Prostate gland (tissue), 2 donors: ENCODE measurements at regions not wholly inside any gene's neighbourhood (a gene's known extent, or its start where the extent isn't known, plus 50 kb on each side); places are given as distances from the start of the nearest gene placed in this dataset.

Source experiments
- DNase-seq: peaks from one replicate; pipeline ENCODE4 v3.0.0-alpha.2; 2019; ENCODE audit warnings: low spot score
- H3K27ac ChIP-seq, 2 donors: fragments of 200-600 bp; sonication (generic); 2 replicates each; pipeline ENCODE4 v1.5.1; 2017 to 2019
- H3K27me3 ChIP-seq: fragments of 200-600 bp; sonication (generic); replicated peaks from 2 replicates; pipeline ENCODE4 v1.5.1; 2019; ENCODE audit not compliant: insufficient read depth
- H3K36me3 ChIP-seq, 2 donors: fragments of 200-600 bp; sonication (generic); 1 replicate in 1 of 2; 2 replicates in 1 of 2; pipeline versions ENCODE4 v1.5.1 to v1.8.1; 2017 to 2019
- H3K4me1 ChIP-seq: fragments of 200-600 bp; sonication (generic); replicated peaks from 2 replicates; pipeline ENCODE4 v1.5.1; 2019
- H3K4me3 ChIP-seq, 2 donors: fragments of 200-600 bp; sonication (generic); 2 replicates each; pipeline ENCODE4 v1.5.1; 2017 to 2019
- H3K9me3 ChIP-seq: fragments of 200-600 bp; sonication (generic); 2 replicates; pipeline ENCODE4 v1.5.1; 2017
- CTCF ChIP-seq, 4 experiments: fragments of 200-600 bp in 2 of 4; fragments of 450-650 bp in 2 of 4; sonication (generic) in 2 of 4; IDR thresholded peaks; 1 replicate in 3 of 4; 2 replicates in 1 of 4; pipeline ENCODE4 v1.5.1; 2016 to 2019; ENCODE audit warnings: antibody characterized with exemption in 4 of 4, mild to moderate bottlenecking in 2 of 4, moderate library complexity in 2 of 4
- POLR2A ChIP-seq: fragments of 450-650 bp; IDR thresholded peaks from one replicate; pipeline ENCODE4 v1.6.1; 2016; ENCODE audit warnings: antibody characterized with exemption, mild to moderate bottlenecking
- POLR2AphosphoS5 ChIP-seq: sonication (generic); formaldehyde crosslinking; IDR thresholded peaks from one replicate; pipeline ENCODE4 v1.6.1; 2017; ENCODE audit warnings: antibody characterized with exemption
- WGBS: methylation state at CpG from one replicate; pipeline ENCODE4 v1.1.5; 2018; 5-methylcytosine and 5-hydroxymethylcytosine counted together
- intact Hi-C: fragments of 100-400 bp; cut with DNase I; formaldehyde crosslinking; loops from one replicate; pipeline ENCODE4 v1.14.2; 2022

GRCh38 chr7:80288175-80289122 is 153.8 kb downstream of the GNAI1 start:
- Histone ChIP-seq H3K27me3 (no peaks in the 10 kb centered on the region), H3K9me3 (no peaks in the 10 kb centered on the region), H3K27ac (no peak overlapping the region), H3K36me3 (no peaks in the 10 kb centered on the region), H3K4me1 (no peaks in the 10 kb centered on the region), H3K4me3 (no peak overlapping the region)
- intact Hi-C loops: no loop called here
- no peak for DNase-seq
- 88% methylated on average over 4 of the region's 4 CpGs for WGBS
- TF ChIP-seq POLR2AphosphoS5: no peak
- no peak for TF ChIP-seq CTCF (IDR thresholded peaks at IDR 0.05)

GRCh38 chr7:80287400-80288174 is 153.0 kb downstream of the GNAI1 start:
- intact Hi-C loops: no loop called here
- Histone ChIP-seq H3K9me3 (no peaks in the 10 kb centered on the region), H3K27ac (no peak overlapping the region), H3K27me3 (no peaks in the 10 kb centered on the region), H3K4me1 (no peaks in the 10 kb centered on the region), H3K36me3 (no peaks in the 10 kb centered on the region), H3K4me3 (no peak overlapping the region)
- WGBS: 93% methylated on average over 2 of the region's 2 CpGs
- TF ChIP-seq POLR2AphosphoS5 (no peak), POLR2A (no peak), CTCF (IDR thresholded peaks at IDR 0.05) (no peak)
- DNase-seq: no peak

- no peak for TF ChIP-seq POLR2AphosphoS5
- TF ChIP-seq CTCF (IDR thresholded peaks at IDR 0.05): no peak
- TF ChIP-seq POLR2A: no peak
- Histone ChIP-seq H3K36me3 (no peaks in the 10 kb centered on the region), H3K4me1 (no peaks in the 10 kb centered on the region), H3K27me3 (no peaks in the 10 kb centered on the region), H3K9me3 (no peaks in the 10 kb centered on the region), H3K27ac (no peak overlapping the region), H3K4me3 (no peak overlapping the region)
- WGBS: 91% methylated on average over 2 of the region's 2 CpGs
- no peak for DNase-seq
- intact Hi-C loops: no loop called here
Measured at GRCh38 chr7:80286611-80287010, 152.0 kb downstream of the GNAI1 start.

- Histone ChIP-seq H3K9me3 (no peaks in the 10 kb centered on the region), H3K4me3 (no peak overlapping the region), H3K36me3 (no peaks in the 10 kb centered on the region), H3K4me1 (no peaks in the 10 kb centered on the region), H3K27me3 (no peaks in the 10 kb centered on the region), H3K27ac (no peak overlapping the region)
- intact Hi-C loops: no loop called here
- no peak for DNase-seq
- TF ChIP-seq POLR2AphosphoS5: no peak
- no peak for TF ChIP-seq POLR2A
- TF ChIP-seq CTCF (IDR thresholded peaks at IDR 0.05): no peak
Measured at GRCh38 chr7:80284855-80285254, 150.2 kb downstream of the GNAI1 start.
